Activated T-cell treated with anti-CD3 and anti-CD28 coated beads for 24 hours (primary cell): ENCODE measurements at regions not wholly inside any gene's neighbourhood (a gene's known extent, or its start where the extent isn't known, plus 50 kb on each side); places are given as distances from the start of the nearest gene placed in this dataset.
"Not testable (repeated sequence)": the region's sequence is repeated elsewhere in the genome, so short reads cannot be mapped to it uniquely, and the experiment has no call there.

ENCODE experiments used
- DNase-seq: peaks from one replicate; pipeline ENCODE4 v3.0.0-alpha.2; 2020; ENCODE audit warnings: low read depth

- DNase-seq = no peak
Measured at GRCh38 chr5:136466041-136466415, 100.7 kb upstream of the TRPC7 start.

GRCh38 chr5:136458481-136458880 is 93.1 kb upstream of the TRPC7 start:
- no peak for DNase-seq

GRCh38 chr5:136457390-136458013 is 92.2 kb upstream of the TRPC7 start:
- no peak for DNase-seq

GRCh38 chr5:136455409-136455808 is 90.1 kb upstream of the TRPC7 start:
- DNase-seq = no peak

GRCh38 chr5:136453986-136454758 is 88.8 kb upstream of the TRPC7 start:
- DNase-seq = no peak

GRCh38 chr5:136453199-136453598 is 87.9 kb upstream of the TRPC7 start:
- no peak for DNase-seq

- DNase-seq = not testable (repeated sequence)
Measured at GRCh38 chr5:136447576-136447975, 82.2 kb upstream of the TRPC7 start.

- DNase-seq = no peak
Measured at GRCh38 chr5:136446565-136446964, 81.2 kb upstream of the TRPC7 start.

- not testable (repeated sequence) for DNase-seq
Measured at GRCh38 chr5:136444099-136444498, 78.8 kb upstream of the TRPC7 start.

GRCh38 chr5:136439367-136439766 is 74.0 kb upstream of the TRPC7 start:
- no peak for DNase-seq

GRCh38 chr5:136435946-136436543 is 70.7 kb upstream of the TRPC7 start:
- DNase-seq = no peak

- no peak for DNase-seq
Measured at GRCh38 chr5:136434795-136435194, 69.5 kb upstream of the TRPC7 start.

- no peak for DNase-seq
Measured at GRCh38 chr5:136432705-136433104, 67.4 kb upstream of the TRPC7 start.

- DNase-seq = no peak
Measured at GRCh38 chr5:136430081-136430480, 64.7 kb upstream of the TRPC7 start.

- DNase-seq = no peak
Measured at GRCh38 chr5:136427426-136427825, 62.1 kb upstream of the TRPC7 start.

GRCh38 chr5:136425921-136426320 is 60.6 kb upstream of the TRPC7 start:
- no peak for DNase-seq

GRCh38 chr5:136424835-136425584 is 59.7 kb upstream of the TRPC7 start:
- peak; percentile 1 for DNase-seq

GRCh38 chr5:136423944-136424606 is 58.7 kb upstream of the TRPC7 start:
- DNase-seq = no peak

GRCh38 chr5:136420168-136420898 is 55.0 kb upstream of the TRPC7 start:
- no peak for DNase-seq

- DNase-seq = no peak
Measured at GRCh38 chr5:136418301-136418700, 53.0 kb upstream of the TRPC7 start.
